Spinal cord (tissue), 10 donors: ENCODE measurements at regions not wholly inside any gene's neighbourhood (a gene's known extent, or its start where the extent isn't known, plus 50 kb on each side); places are given as distances from the start of the nearest gene placed in this dataset. TPM values are rescaled to one million over a fixed set of nuclear protein-coding genes. Genes with fewer than 3 reads are reported as not detected.

ENCODE experiments used
- DNase-seq, 6 donors: peaks; one replicate each; pipeline versions ENCODE4 v3.0.0 to v3.0.0-alpha.2; 2013 to 2015; ENCODE audit warnings: low spot score in 6 of 6, low read depth in 4 of 6
- H3K27ac ChIP-seq: one replicate; pipeline ENCODE4 v1.5.1; 2013; ENCODE audit warnings: low read depth, low read length, control low read depth
- H3K27me3 ChIP-seq: one replicate; pipeline ENCODE4 v1.6.1; 2013; ENCODE audit warnings: low read length; ENCODE audit not compliant: control insufficient read depth, insufficient read depth
- H3K36me3 ChIP-seq: one replicate; pipeline ENCODE4 v1.6.1; 2013; ENCODE audit warnings: low read length; ENCODE audit not compliant: control insufficient read depth, insufficient read depth
- H3K4me1 ChIP-seq: one replicate; pipeline ENCODE4 v1.6.1; 2013; ENCODE audit warnings: low read length; ENCODE audit not compliant: control insufficient read depth, insufficient read depth
- H3K4me3 ChIP-seq: one replicate; pipeline ENCODE4 v1.5.1; 2013; ENCODE audit warnings: low read depth, low read length, control low read depth
- H3K9me3 ChIP-seq: one replicate; pipeline ENCODE4 v1.6.1; 2013; ENCODE audit warnings: low read length; ENCODE audit not compliant: control insufficient read depth, insufficient read depth
- WGBS: methylation state at CpG from one replicate; pipeline ENCODE4 v1.1.5; 2013; ENCODE audit warnings: missing lambda C conversion rate; ENCODE audit not compliant: insufficient coverage; 5-methylcytosine and 5-hydroxymethylcytosine counted together
- small RNA-seq: library from RNA; depleted of rRNA; stranded (forward); fragments of <200 nt; gene quantifications from one replicate; pipeline ENCODE3, GENCODE V24; 2014; ENCODE audit warnings: low replicate concordance
- donor health status: healthy.

- no peak for DNase-seq
- Histone ChIP-seq H3K27me3 (no peaks in the 10 kb centered on the region), H3K9me3 (no peaks in the 10 kb centered on the region), H3K36me3 (no peaks in the 10 kb centered on the region), H3K27ac (no peak overlapping the region), H3K4me1 (no peaks in the 10 kb centered on the region), H3K4me3 (no peak overlapping the region)
- WGBS = 37% methylated on average over 5 of the region's 5 CpGs
Measured at GRCh38 chrX:100048156-100048555, 361.9 kb downstream of the PCDH19 start.

Small RNA genes in the stretch of these regions (small RNA-seq; reads per million reads assigned to genes)
- not detected for gene RF00402
